ENCODE measurements at regions not wholly inside any gene's neighbourhood (a gene's known extent, or its start where the extent isn't known, plus 50 kb on each side); places are given as distances from the start of the nearest gene placed in this dataset.

- no peak for DNase-seq
Measured at GRCh38 chr2:121972203-121972602, 216.8 kb downstream of the TSN start.

GRCh38 chr2:121974897-121975661, 219.6 kb downstream of the TSN start:
- DNase-seq, result peak; percentile 77 to 94

GRCh38 chr2:121976926-121977325, 221.5 kb downstream of the TSN start:
- DNase-seq, result no peak

- DNase-seq, result no peak
Measured at GRCh38 chr2:121977326-121977725, 221.9 kb downstream of the TSN start.

GRCh38 chr2:121992700-121993099, 237.2 kb downstream of the TSN start:
- DNase-seq, result no peak

- no peak for DNase-seq
Measured at GRCh38 chr2:121993682-121994081, 238.2 kb downstream of the TSN start.

- no peak for DNase-seq
Measured at GRCh38 chr2:121994238-121995206, 239.1 kb downstream of the TSN start.

- DNase-seq, result no peak
Measured at GRCh38 chr2:121998751-121999150, 243.3 kb downstream of the TSN start.

GRCh38 chr2:121999264-121999663, 243.8 kb downstream of the TSN start:
- no peak for DNase-seq

- DNase-seq, result no peak
Measured at GRCh38 chr2:122000556-122001340, 245.3 kb downstream of the TSN start.

- DNase-seq, result no peak
Measured at GRCh38 chr2:122001441-122001874, 246.0 kb downstream of the TSN start.

GRCh38 chr2:122003196-122003940, 247.9 kb downstream of the TSN start:
- no peak for DNase-seq

- DNase-seq, result no peak
Measured at GRCh38 chr2:122007126-122007525, 251.7 kb downstream of the TSN start.

- DNase-seq, result no peak
Measured at GRCh38 chr2:122007577-122007976, 252.1 kb downstream of the TSN start.

- DNase-seq, result no peak
Measured at GRCh38 chr2:122009561-122009960, 254.1 kb downstream of the TSN start.

- DNase-seq, result no peak
Measured at GRCh38 chr2:122011493-122012270, 256.2 kb downstream of the TSN start.

GRCh38 chr2:122018736-122019135, 263.3 kb downstream of the TSN start:
- DNase-seq, result no peak

- DNase-seq, result no peak
Measured at GRCh38 chr2:122019724-122020123, 264.3 kb downstream of the TSN start.

GRCh38 chr2:122020377-122020776, 264.9 kb downstream of the TSN start:
- no peak for DNase-seq

GRCh38 chr2:122021941-122022340, 266.5 kb downstream of the TSN start:
- no peak for DNase-seq

- no peak for DNase-seq
Measured at GRCh38 chr2:122022531-122022930, 267.1 kb downstream of the TSN start.

Measured in inflammatory macrophage treated with lipopolysaccharide for 1 hour (primary cell).